ENCODE measurements at regions not wholly inside any gene's neighbourhood (a gene's known extent, or its start where the extent isn't known, plus 50 kb on each side); places are given as distances from the start of the nearest gene placed in this dataset.

GRCh38 chr16:48816393-48816792, 206.4 kb upstream of the N4BP1 start:
- ChIA-PET CTCF (interaction anchor here (1.3 kb wide), 1 partner anchor 15 kb away, joined by 3 read pairs; no protein-coding TSS in a partner anchor), POLR2A (no interaction called here)
- no peak for TF ChIP-seq CTCF (IDR thresholded peaks at IDR 0.05; ENCODE audit: control extremely low read depth, extremely low read depth, low read depth, missing control alignments)
- no peak for DNase-seq (ENCODE audit: extremely low spot score)

GRCh38 chr16:48814994-48815393, 205.0 kb upstream of the N4BP1 start:
- CTCF ChIA-PET: no interaction called here
- DNase-seq (ENCODE audit: extremely low spot score): no peak
- POLR2A ChIA-PET: no interaction called here
- TF ChIP-seq CTCF (IDR thresholded peaks at IDR 0.05; ENCODE audit: control extremely low read depth, extremely low read depth, low read depth, missing control alignments): no peak

- DNase-seq (ENCODE audit: extremely low spot score): no peak
- ChIA-PET CTCF (interaction anchor here (1.1 kb wide), 1 partner anchor 10 kb away, joined by 3 read pairs; no protein-coding TSS in a partner anchor), POLR2A (no interaction called here)
- no peak for TF ChIP-seq CTCF (IDR thresholded peaks at IDR 0.05; ENCODE audit: control extremely low read depth, extremely low read depth, low read depth, missing control alignments)
These were observed 203.5 kb upstream of the N4BP1 start for GRCh38 chr16:48813485-48813884.

GRCh38 chr16:48812856-48813255, 202.9 kb upstream of the N4BP1 start:
- no peak for TF ChIP-seq CTCF (IDR thresholded peaks at IDR 0.05; ENCODE audit: control extremely low read depth, extremely low read depth, low read depth, missing control alignments)
- no peak for DNase-seq (ENCODE audit: extremely low spot score)
- CTCF ChIA-PET: no interaction called here
- POLR2A ChIA-PET: no interaction called here

GRCh38 chr16:48811478-48811877, 201.5 kb upstream of the N4BP1 start:
- CTCF ChIA-PET: no interaction called here
- no peak for TF ChIP-seq CTCF (IDR thresholded peaks at IDR 0.05; ENCODE audit: control extremely low read depth, extremely low read depth, low read depth, missing control alignments)
- POLR2A ChIA-PET: no interaction called here
- no peak for DNase-seq (ENCODE audit: extremely low spot score)

GRCh38 chr16:48810803-48811453, 200.9 kb upstream of the N4BP1 start:
- POLR2A ChIA-PET: no interaction called here
- no peak for DNase-seq (ENCODE audit: extremely low spot score)
- TF ChIP-seq CTCF (IDR thresholded peaks at IDR 0.05; ENCODE audit: control extremely low read depth, extremely low read depth, low read depth, missing control alignments): no peak
- CTCF ChIA-PET: no interaction called here

- POLR2A ChIA-PET: no interaction called here
- CTCF ChIA-PET: no interaction called here
- no peak for DNase-seq (ENCODE audit: extremely low spot score)
- TF ChIP-seq CTCF (IDR thresholded peaks at IDR 0.05; ENCODE audit: control extremely low read depth, extremely low read depth, low read depth, missing control alignments): no peak
These were observed 200.4 kb upstream of the N4BP1 start for GRCh38 chr16:48810436-48810802.
